Activated CD4-positive, alpha-beta T cell treated with anti-CD3 and anti-CD28 coated beads, Interleukin-10, Interleukin-2, amounts not matched to agents 100 ng/mL and 50 ng/mL, durations not matched to agents 16 hours and 8 hours (primary cell): ENCODE measurements at regions not wholly inside any gene's neighbourhood (a gene's known extent, or its start where the extent isn't known, plus 50 kb on each side); places are given as distances from the start of the nearest gene placed in this dataset.
"Not testable (repeated sequence)": the region's sequence is repeated elsewhere in the genome, so short reads cannot be mapped to it uniquely, and the experiment has no call there.

ENCODE experiments used
- DNase-seq: peaks from one replicate; pipeline ENCODE4 v3.0.0-alpha.2; 2020

- DNase-seq, result no peak
Measured at GRCh38 chr7:51860305-51860704, 543.7 kb upstream of the COBL start.

GRCh38 chr7:51850126-51850525, 533.5 kb upstream of the COBL start:
- DNase-seq, result no peak

DNA sequence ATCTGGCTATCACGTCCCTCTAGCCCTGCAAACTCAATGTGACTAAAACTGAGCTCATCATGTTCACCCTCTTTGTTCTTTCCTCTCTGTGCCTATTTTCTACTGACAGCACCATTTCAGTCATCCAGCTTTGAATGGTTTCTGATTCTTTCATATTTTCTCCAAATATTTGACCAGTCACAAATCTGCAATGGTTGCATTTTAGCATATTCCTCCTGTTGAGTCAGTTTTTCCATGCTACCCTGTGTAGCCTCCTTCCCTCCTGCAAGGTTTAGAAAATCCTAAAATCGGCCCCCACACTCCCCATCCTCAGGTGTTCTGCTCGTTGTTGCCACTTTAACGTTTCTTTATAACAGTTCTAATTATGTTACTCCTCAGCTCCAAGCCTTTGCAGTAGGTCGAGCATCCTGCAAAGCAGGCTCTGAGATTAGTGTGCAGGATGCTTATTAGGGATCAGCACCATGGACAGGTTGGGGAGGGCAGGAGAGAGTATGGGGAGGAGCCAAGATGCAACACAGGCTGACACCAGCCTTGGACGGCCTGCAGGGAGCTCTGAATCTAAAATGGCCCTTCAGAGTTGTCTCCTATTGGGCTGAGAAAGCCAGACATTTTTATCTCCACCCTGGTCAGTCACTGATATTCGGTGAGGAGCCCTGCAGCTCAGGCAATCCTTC, 531.0 kb upstream of the COBL start:
- DNase-seq, result no peak

- DNase-seq, result not testable (repeated sequence)
Measured at GRCh38 chr7:51839130-51839529, 522.5 kb upstream of the COBL start.

DNA sequence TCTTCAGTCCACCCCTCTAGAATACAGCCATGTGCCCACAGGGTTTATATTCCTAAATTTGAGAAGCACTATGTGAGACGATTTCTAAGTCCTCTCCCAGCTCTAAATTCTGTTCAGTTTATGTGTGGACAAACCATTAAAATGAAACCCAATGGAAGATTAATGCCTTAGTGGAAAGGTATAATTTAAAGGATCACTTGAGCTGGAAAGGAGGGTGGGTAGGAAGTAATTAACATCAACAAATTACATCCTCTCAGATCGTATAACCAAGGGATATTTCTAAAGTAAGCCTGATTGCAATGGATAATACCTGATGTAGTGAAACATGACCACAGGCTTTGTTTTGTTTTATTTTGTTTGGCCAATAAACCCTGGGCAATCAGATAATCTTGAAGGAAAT, 511.0 kb upstream of the COBL start:
- DNase-seq, result no peak

DNA sequence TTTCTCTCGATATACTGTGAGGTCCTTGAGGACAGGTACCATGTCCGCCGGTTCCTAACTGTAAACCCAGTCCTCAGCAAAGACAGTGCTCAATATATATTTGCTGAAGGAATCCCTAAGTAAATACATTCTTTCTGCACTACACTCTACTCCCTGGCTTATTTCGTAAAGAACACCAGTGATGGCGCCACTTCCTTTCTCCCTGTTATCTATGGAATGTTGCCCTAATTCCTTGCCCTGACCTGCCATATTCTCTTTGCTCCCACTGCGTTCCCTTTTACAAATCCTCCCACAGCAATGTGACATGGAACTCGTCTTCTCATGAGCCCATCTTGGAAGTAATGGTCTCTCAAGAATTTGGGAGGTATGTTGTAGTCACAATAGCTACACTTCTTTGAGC, 507.4 kb upstream of the COBL start:
- DNase-seq, result no peak

- no peak for DNase-seq
Measured at GRCh38 chr7:51823437-51823836, 506.8 kb upstream of the COBL start.

- no peak for DNase-seq
Measured at GRCh38 chr7:51817694-51818225, 501.2 kb upstream of the COBL start.

- not testable (repeated sequence) for DNase-seq
Measured at GRCh38 chr7:51805783-51806431, 489.3 kb upstream of the COBL start.

DNA sequence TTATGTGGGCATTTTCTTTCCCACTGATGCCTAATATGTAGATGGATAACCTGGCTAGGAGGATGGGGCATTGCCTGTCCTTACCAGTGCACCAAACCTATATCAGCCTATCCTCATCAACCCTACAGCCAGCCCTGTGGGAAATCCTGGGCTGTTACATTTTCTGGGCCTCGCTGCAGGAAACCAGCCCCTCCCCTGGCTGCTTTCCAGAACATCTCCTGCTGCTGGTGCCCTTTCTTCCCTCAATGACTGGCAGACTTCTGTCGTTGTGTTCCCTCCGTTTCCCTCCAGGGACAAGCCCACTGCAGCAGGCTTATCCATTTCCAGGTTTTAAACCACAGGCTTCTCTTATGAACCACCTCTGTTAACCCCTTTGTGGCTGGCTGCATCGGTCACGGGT, 486.1 kb upstream of the COBL start:
- no peak for DNase-seq

GRCh38 chr7:51797371-51797770, 480.8 kb upstream of the COBL start:
- no peak for DNase-seq

- no peak for DNase-seq
Measured at GRCh38 chr7:51792796-51793195, 476.2 kb upstream of the COBL start.

GRCh38 chr7:51789489-51789888, 472.9 kb upstream of the COBL start:
- DNase-seq, result no peak

GRCh38 chr7:51786284-51786683, 469.7 kb upstream of the COBL start:
- DNase-seq, result no peak

- DNase-seq, result no peak
Measured at GRCh38 chr7:51785876-51786275, 469.3 kb upstream of the COBL start.

DNA sequence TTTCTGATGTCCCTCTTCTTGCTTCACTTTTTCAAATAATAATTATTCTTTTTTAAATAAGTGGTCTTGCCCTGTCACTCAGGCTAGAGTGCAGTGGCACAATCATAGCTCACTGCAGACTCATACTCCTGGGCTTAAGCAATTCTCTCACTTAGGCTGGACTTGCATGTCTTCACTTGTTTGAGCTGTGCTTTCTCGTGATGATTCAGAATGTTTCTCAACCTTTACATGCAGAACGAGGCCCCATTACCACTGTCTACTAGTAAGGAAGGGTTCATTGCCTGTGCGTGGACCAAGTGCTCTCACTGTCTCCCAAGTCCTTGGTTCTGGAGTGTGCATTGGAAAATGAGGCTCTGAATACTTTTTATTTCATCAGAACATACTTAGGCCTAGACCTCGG, 468.6 kb upstream of the COBL start:
- DNase-seq, result no peak

- no peak for DNase-seq
Measured at GRCh38 chr7:51783241-51783640, 466.6 kb upstream of the COBL start.

DNA sequence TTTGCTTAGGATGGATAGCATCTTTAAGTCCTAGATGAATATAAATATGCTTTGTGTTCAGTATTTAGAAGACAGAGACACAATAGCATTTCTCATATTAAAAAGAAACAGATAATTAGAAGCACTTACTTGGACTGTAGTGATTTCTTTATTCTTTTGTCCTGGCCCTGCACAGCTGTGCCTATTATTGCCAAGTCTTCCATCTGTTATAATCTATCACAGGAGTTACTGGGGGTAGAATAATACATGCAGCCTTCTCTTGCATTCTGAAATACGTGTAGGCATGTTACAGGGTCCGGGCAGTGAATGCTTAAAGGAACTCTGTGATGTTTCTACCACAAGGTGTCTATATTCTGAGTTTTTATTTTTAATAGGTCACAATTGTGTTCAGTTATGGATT, 461.5 kb upstream of the COBL start:
- no peak for DNase-seq

DNA sequence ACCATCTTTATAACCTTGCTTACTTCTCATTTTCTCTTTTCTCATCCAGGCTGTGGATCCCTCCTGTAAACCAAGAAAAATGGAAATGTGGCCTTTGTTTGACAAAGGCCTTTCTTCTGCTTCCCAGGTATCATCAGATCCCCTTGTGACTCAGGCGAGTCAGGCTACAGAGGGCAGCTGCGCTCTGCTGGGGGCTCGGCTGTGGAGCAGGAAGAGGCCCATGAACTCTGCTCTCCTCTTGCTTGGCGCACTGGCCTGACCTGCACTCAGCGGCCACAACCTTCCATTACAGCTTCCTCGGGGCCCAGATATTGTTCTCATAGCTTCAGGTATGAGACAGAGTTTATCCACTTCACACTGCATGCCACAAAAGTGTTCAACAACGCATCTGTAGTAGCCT, 457.6 kb upstream of the COBL start:
- DNase-seq, result no peak

- no peak for DNase-seq
Measured at GRCh38 chr7:51772190-51772589, 455.6 kb upstream of the COBL start.

DNA sequence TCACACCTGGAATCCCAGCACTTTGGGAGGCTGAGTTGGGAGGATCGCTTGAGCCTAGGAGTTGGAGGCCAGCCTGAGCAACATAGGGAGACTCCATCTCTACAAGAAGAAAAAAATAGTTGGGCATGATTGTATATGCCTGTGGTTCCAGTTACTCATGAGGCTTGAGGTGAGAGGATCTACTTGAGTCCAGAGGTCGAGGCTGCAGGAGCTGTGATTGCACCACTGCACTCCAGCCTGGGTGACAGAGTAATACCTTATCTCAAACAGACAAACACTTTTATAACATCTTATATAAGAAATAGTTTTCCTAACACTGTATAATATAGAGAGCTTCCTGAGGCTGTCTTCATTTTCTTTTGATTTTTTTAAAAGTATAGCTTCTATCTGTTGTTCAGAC, 448.4 kb upstream of the COBL start:
- DNase-seq, result no peak

DNA sequence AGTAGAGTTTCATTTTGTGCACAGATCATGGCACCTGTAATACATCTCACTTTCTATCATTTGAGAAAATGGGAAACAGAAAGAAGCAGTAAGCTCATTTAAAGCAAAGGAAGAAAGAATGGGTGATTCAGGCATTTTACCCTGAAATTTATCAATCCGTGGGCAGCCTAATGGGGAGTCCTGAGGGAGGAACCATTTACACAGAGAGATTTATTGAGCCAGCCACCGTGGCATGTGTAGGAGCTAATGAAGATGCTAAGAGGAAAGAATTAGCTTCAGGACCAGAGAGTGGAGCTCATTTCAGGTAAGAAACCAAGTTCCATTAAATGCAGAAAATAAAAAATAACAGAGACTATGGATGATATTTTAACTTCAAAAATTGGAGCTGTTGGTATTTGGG, 443.4 kb upstream of the COBL start:
- no peak for DNase-seq

- no peak for DNase-seq
Measured at GRCh38 chr7:51757960-51758359, 441.4 kb upstream of the COBL start.

DNA sequence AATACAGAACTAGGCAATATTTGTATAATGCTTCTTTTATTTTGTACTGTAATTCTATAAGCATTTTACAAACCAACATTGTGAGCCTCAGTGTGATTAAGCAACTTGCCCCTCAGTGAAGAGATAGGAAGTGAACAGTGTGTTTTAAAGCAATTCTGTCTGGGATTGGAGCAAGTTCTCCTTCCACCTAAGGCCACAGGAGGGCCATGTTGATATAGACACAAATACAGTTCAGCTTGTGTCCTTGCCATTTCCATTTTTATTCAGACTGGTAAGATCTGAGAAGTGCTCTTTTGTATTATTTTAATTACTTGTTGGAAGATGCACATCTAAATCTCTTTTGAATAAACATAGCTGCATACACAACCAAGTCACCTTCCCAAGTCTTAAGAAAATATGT, 416.3 kb upstream of the COBL start:
- no peak for DNase-seq

GRCh38 chr7:51732116-51732515, 415.5 kb upstream of the COBL start:
- no peak for DNase-seq
